HEK293 (cell line): ENCODE measurements at regions not wholly inside any gene's neighbourhood (a gene's known extent, or its start where the extent isn't known, plus 50 kb on each side); places are given as distances from the start of the nearest gene placed in this dataset.
A peak's percentile ranks its signal among the peaks of the same experiment; 100 is the strongest.

ENCODE experiments used
- CTCF ChIA-PET: fragments of 350-600 bp; formaldehyde crosslinking; extraction: SDS; loops from one replicate; lab custom pipeline; 2021; ENCODE audit warnings: antibody characterized with exemption; lab: Yijun Ruan, JAX
- POLR2A ChIA-PET: fragments of 300-600 bp; formaldehyde crosslinking; extraction: SDS; loops from one replicate; lab custom pipeline; 2020; ENCODE audit warnings: antibody characterized with exemption, inconsistent platforms; lab: Yijun Ruan, JAX
- H3K27ac ChIP-seq: fragments of 200-500 bp; sonication (Bioruptor generic); 2 replicates; pipeline ENCODE4 v1.5.1; 2014; ENCODE audit warnings: low read depth, low read length, control low read depth, inconsistent platforms; ENCODE audit errors: extremely low read depth
- H3K36me3 ChIP-seq, 2 experiments: fragments of 200-500 bp in 1 of 2; sonication (Bioruptor generic) in 1 of 2; 1 replicate in 1 of 2; 2 replicates in 1 of 2; pipeline ENCODE4 v1.5.1; 2014 to 2017; ENCODE audit warnings: inconsistent platforms in 2 of 2, low read length in 2 of 2; ENCODE audit not compliant: control insufficient read depth in 2 of 2, insufficient read depth in 1 of 2
- H3K4me1 ChIP-seq: fragments of 200-500 bp; sonication (Bioruptor generic); 2 replicates; pipeline ENCODE4 v1.5.1; 2014; ENCODE audit warnings: mild to moderate bottlenecking, low read length, inconsistent platforms; ENCODE audit not compliant: control insufficient read depth, insufficient read depth
- H3K4me3 ChIP-seq: 2 replicates; pipeline ENCODE4 v1.5.1; 2011; ENCODE audit warnings: low read depth, mild to moderate bottlenecking, control low read depth, low read length, moderate library complexity
- H3K9me3 ChIP-seq: fragments of 200-500 bp; sonication (Bioruptor generic); 2 replicates; pipeline ENCODE4 v1.5.1; 2014; ENCODE audit warnings: low read depth, low read length, inconsistent platforms; ENCODE audit not compliant: control insufficient read depth, insufficient read depth
- FEZF1 ChIP-seq: fragments of 450-650 bp; formaldehyde crosslinking; IDR thresholded peaks from 2 replicates; pipeline ENCODE4 v1.5.1; 2016; ENCODE audit warnings: missing biosample characterization, missing genetic modification characterization
- GLIS2 ChIP-seq: fragments of 450-650 bp; formaldehyde crosslinking; IDR thresholded peaks from 2 replicates; pipeline ENCODE4 v1.5.1; 2016; ENCODE audit warnings: missing biosample characterization, missing genetic modification characterization
- HOXC10 ChIP-seq: sonication (generic); formaldehyde crosslinking; IDR thresholded peaks from 2 replicates; pipeline ENCODE4 v1.8.1; 2023; ENCODE audit warnings: mild to moderate bottlenecking, missing genetic modification reagents
- OVOL3 ChIP-seq: fragments of 450-650 bp; formaldehyde crosslinking; IDR thresholded peaks from 2 replicates; pipeline ENCODE4 v1.5.1; 2016; ENCODE audit warnings: missing biosample characterization, missing genetic modification characterization
- PRDM1 ChIP-seq: fragments of 450-650 bp; formaldehyde crosslinking; IDR thresholded peaks from 2 replicates; pipeline ENCODE4; 2016; ENCODE audit warnings: missing biosample characterization, missing genetic modification characterization
- REPIN1 ChIP-seq: fragments of 450-650 bp; formaldehyde crosslinking; IDR thresholded peaks from 2 replicates; pipeline ENCODE4 v1.5.1; 2017; ENCODE audit warnings: missing biosample characterization, missing genetic modification characterization, low read depth
- TCF7L2 ChIP-seq: IDR thresholded peaks from 2 replicates; pipeline ENCODE4 v1.6.1; 2011; ENCODE audit warnings: low read depth, mild to moderate bottlenecking, inconsistent platforms, low read length, moderate library complexity, borderline replicate concordance
- ZBTB20 ChIP-seq: fragments of 450-650 bp; formaldehyde crosslinking; IDR thresholded peaks from 2 replicates; pipeline ENCODE4 v1.5.1; 2016; ENCODE audit warnings: missing biosample characterization, missing genetic modification characterization
- ZNF266 ChIP-seq: fragments of 450-650 bp; formaldehyde crosslinking; IDR thresholded peaks from 2 replicates; pipeline ENCODE4 v1.5.1; 2016; ENCODE audit warnings: missing biosample characterization, missing genetic modification characterization, low read depth
- ZNF335 ChIP-seq: fragments of 450-650 bp; formaldehyde crosslinking; conservative IDR thresholded peaks from 2 replicates; pipeline ENCODE4 v1.5.1; 2016; ENCODE audit warnings: missing biosample characterization, missing genetic modification characterization
- ZNF394 ChIP-seq: fragments of 450-650 bp; formaldehyde crosslinking; IDR thresholded peaks from 2 replicates; pipeline ENCODE4 v1.5.1; 2016; ENCODE audit warnings: missing biosample characterization, missing genetic modification characterization, mild to moderate bottlenecking, moderate library complexity, borderline replicate concordance
- ZNF48 ChIP-seq: fragments of 450-650 bp; formaldehyde crosslinking; IDR thresholded peaks from 2 replicates; pipeline ENCODE4 v1.5.1; 2016; ENCODE audit warnings: missing biosample characterization, missing genetic modification characterization
- ZNF530 ChIP-seq: fragments of 450-650 bp; formaldehyde crosslinking; IDR thresholded peaks from 2 replicates; pipeline ENCODE4 v1.5.1; 2016; ENCODE audit warnings: low read depth, missing biosample characterization, missing genetic modification characterization
- ZNF639 ChIP-seq: fragments of 450-650 bp; formaldehyde crosslinking; IDR thresholded peaks from 2 replicates; pipeline ENCODE4 v1.5.1; 2016; ENCODE audit warnings: missing biosample characterization, missing genetic modification characterization
- ZNF660 ChIP-seq: fragments of 450-650 bp; IDR thresholded peaks from 2 replicates; pipeline ENCODE4 v1.5.1; 2018; ENCODE audit warnings: missing biosample characterization, mild to moderate bottlenecking, missing genetic modification characterization
- ZSCAN18 ChIP-seq: fragments of 450-650 bp; formaldehyde crosslinking; IDR thresholded peaks from 2 replicates; pipeline ENCODE4 v1.5.1; 2016; ENCODE audit warnings: missing biosample characterization, missing genetic modification characterization
- TF ChIP-seq, protein P1 (sequence below): fragments of 450-650 bp; IDR thresholded peaks from 2 replicates; pipeline ENCODE4 v1.5.1; 2018; ENCODE audit warnings: missing biosample characterization, missing genetic modification characterization
- TF ChIP-seq, protein P2 (sequence below): fragments of 450-650 bp; formaldehyde crosslinking; IDR thresholded peaks from 2 replicates; pipeline ENCODE4 v1.5.1; 2016; ENCODE audit warnings: missing biosample characterization, missing genetic modification characterization, borderline replicate concordance
- TF ChIP-seq, protein P3 (sequence below): fragments of 450-650 bp; formaldehyde crosslinking; IDR thresholded peaks from 2 replicates; pipeline ENCODE4 v1.5.1; 2017; ENCODE audit warnings: missing biosample characterization, missing genetic modification characterization
- TF ChIP-seq, protein P4 (sequence below): fragments of 450-650 bp; formaldehyde crosslinking; IDR thresholded peaks from 2 replicates; pipeline ENCODE4 v1.5.1; 2016; ENCODE audit warnings: missing biosample characterization, missing genetic modification characterization

- TF ChIP-seq, protein P1, sequence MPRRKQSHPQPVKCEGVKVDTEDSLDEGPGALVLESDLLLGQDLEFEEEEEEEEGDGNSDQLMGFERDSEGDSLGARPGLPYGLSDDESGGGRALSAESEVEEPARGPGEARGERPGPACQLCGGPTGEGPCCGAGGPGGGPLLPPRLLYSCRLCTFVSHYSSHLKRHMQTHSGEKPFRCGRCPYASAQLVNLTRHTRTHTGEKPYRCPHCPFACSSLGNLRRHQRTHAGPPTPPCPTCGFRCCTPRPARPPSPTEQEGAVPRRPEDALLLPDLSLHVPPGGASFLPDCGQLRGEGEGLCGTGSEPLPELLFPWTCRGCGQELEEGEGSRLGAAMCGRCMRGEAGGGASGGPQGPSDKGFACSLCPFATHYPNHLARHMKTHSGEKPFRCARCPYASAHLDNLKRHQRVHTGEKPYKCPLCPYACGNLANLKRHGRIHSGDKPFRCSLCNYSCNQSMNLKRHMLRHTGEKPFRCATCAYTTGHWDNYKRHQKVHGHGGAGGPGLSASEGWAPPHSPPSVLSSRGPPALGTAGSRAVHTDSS (tag by site-specific recombination), result no peak
- TF ChIP-seq, protein P2, sequence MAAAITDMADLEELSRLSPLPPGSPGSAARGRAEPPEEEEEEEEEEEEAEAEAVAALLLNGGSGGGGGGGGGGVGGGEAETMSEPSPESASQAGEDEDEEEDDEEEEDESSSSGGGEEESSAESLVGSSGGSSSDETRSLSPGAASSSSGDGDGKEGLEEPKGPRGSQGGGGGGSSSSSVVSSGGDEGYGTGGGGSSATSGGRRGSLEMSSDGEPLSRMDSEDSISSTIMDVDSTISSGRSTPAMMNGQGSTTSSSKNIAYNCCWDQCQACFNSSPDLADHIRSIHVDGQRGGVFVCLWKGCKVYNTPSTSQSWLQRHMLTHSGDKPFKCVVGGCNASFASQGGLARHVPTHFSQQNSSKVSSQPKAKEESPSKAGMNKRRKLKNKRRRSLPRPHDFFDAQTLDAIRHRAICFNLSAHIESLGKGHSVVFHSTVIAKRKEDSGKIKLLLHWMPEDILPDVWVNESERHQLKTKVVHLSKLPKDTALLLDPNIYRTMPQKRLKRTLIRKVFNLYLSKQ, result no peak
- peak; percentile 55 for TF ChIP-seq GLIS2 (tag by site-specific recombination)
- TF ChIP-seq ZNF530 (tag by site-specific recombination), result no peak
- TF ChIP-seq ZNF394, result peak; percentile 26; the same call in 1 of the 2 replicates
- TF ChIP-seq TCF7L2, result no peak
- TF ChIP-seq, protein P3, sequence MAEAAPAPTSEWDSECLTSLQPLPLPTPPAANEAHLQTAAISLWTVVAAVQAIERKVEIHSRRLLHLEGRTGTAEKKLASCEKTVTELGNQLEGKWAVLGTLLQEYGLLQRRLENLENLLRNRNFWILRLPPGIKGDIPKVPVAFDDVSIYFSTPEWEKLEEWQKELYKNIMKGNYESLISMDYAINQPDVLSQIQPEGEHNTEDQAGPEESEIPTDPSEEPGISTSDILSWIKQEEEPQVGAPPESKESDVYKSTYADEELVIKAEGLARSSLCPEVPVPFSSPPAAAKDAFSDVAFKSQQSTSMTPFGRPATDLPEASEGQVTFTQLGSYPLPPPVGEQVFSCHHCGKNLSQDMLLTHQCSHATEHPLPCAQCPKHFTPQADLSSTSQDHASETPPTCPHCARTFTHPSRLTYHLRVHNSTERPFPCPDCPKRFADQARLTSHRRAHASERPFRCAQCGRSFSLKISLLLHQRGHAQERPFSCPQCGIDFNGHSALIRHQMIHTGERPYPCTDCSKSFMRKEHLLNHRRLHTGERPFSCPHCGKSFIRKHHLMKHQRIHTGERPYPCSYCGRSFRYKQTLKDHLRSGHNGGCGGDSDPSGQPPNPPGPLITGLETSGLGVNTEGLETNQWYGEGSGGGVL, result peak; percentile 63
- TF ChIP-seq REPIN1 (tag by site-specific recombination), result no peak
- 0 out of 2 replicates have a peak, but pooled peaks have one; percentile 28 for TF ChIP-seq ZNF660
- no peak for TF ChIP-seq ZNF266 (tag by site-specific recombination)
These were observed 247.7 kb upstream of the ANKRD55 start (continued) for GRCh38 chr5:56480705-56481427.

- Histone ChIP-seq H3K36me3 (no peaks in the 10 kb centered on the region), H3K27ac (peak overlapping the region; percentile 11; the same call in 1 of the 2 replicates), H3K4me1 (peaks cover 3% of the 10 kb centered on the region; the same call in 1 of the 2 replicates), H3K9me3 (no peaks in the 10 kb centered on the region), H3K4me3 (peak overlapping the region; percentile 41)
- CTCF ChIA-PET, result no interaction called here
- POLR2A ChIA-PET, result interaction anchor here (0.6 kb wide), 1 partner anchor 163 kb away, joined by 7 read pairs; no protein-coding TSS in a partner anchor
- TF ChIP-seq, protein P4, sequence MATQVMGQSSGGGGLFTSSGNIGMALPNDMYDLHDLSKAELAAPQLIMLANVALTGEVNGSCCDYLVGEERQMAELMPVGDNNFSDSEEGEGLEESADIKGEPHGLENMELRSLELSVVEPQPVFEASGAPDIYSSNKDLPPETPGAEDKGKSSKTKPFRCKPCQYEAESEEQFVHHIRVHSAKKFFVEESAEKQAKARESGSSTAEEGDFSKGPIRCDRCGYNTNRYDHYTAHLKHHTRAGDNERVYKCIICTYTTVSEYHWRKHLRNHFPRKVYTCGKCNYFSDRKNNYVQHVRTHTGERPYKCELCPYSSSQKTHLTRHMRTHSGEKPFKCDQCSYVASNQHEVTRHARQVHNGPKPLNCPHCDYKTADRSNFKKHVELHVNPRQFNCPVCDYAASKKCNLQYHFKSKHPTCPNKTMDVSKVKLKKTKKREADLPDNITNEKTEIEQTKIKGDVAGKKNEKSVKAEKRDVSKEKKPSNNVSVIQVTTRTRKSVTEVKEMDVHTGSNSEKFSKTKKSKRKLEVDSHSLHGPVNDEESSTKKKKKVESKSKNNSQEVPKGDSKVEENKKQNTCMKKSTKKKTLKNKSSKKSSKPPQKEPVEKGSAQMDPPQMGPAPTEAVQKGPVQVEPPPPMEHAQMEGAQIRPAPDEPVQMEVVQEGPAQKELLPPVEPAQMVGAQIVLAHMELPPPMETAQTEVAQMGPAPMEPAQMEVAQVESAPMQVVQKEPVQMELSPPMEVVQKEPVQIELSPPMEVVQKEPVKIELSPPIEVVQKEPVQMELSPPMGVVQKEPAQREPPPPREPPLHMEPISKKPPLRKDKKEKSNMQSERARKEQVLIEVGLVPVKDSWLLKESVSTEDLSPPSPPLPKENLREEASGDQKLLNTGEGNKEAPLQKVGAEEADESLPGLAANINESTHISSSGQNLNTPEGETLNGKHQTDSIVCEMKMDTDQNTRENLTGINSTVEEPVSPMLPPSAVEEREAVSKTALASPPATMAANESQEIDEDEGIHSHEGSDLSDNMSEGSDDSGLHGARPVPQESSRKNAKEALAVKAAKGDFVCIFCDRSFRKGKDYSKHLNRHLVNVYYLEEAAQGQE (tag by site-specific recombination), result no peak
- TF ChIP-seq ZNF335 (tag by site-specific recombination), result peak; percentile 79
- TF ChIP-seq ZNF639 (tag by site-specific recombination), result no peak
- TF ChIP-seq, protein P3, result no peak
- TF ChIP-seq ZNF48 (tag by site-specific recombination), result no peak
- no peak for TF ChIP-seq PRDM1 (tag by site-specific recombination)
- TF ChIP-seq HOXC10, result no peak
- TF ChIP-seq FEZF1, result no peak
- no peak for TF ChIP-seq ZBTB20
- 0 out of 2 replicates have a peak, but pooled peaks have one; percentile 39 for TF ChIP-seq ZSCAN18
- TF ChIP-seq OVOL3 (tag by site-specific recombination), result 0 out of 2 replicates have a peak, but pooled peaks have one; percentile 24
These were observed 247.1 kb upstream of the ANKRD55 start for GRCh38 chr5:56480078-56480704.
